Amniotic stem cell (primary cell): ENCODE measurements at regions not wholly inside any gene's neighbourhood (a gene's known extent, or its start where the extent isn't known, plus 50 kb on each side); places are given as distances from the start of the nearest gene placed in this dataset.

Experiments
- DNase-seq: peaks from one replicate; lab custom pipeline; 2025; lab: John Stamatoyannopoulos, UW

DNA sequence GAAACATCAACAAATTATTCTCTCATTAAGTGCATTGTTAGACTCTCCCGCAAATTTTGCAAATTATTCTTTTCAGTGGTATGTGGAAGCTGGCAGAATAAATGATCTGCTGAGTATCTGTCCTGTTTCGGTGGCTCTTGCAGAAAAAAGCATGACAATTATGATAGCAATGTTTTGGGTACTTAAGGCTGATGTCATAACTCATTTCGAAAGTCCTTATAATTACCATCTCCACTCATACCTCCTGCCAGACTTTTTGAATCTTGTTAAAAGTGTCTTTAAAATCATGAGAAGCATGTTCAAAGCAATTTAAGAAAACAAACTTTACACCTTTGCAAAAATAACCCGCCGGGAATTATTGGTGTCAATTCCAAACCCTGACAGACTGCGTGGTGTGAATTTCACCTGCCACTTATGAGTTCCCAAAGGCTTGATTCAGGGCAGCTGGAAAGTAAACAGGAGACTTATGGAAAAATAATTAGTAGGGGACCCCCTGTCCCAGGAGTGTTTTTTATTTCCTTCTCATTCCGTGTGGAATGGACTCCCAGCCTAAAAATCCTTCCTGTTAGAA lies 87.6 kb upstream of the E2F3 start:
- DNase-seq: no peak

DNA sequence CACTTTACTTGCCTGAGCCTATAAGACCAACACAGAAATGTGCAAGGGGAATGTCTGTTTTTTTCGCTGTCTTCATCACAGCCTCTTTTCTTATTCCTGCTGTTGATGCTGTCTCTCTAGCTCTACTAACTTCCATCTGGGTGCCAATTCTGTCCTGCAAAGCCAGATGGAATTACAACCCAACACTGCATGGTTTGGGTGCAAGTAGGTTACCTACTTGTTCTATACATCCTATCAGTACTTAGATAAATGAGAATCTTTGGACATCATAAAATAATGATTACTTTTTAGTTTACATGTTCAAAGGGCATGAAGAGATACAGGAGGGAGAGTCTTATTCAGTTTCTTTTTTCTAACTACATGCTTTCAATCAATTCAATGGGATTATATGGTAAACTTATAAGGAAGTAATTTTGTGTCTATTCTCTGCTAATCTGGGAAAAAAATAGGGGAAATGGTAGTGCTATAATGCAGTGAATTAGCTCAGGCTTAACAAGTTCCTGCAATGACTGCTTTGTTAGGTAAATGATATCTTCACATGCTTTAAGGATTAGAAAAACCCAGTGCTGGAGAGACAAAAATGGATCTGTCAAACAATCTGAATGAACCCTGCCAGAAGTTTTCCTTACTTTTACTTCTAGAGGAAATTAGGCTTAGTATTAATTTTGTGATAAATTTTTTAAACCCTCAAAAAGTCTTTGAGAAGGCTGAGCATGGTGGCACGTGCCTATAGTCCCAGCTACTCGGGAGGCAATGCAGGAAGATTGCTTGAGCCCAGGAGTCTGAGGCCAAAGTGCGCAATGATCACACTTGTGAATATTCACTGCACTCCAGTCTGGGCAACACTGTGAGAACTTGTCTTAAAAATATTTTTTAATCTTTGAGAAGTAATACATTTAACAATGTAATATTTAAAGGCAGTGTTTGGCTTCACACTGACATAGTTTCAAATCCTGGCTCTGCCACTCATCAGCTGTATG lies 86.5 kb upstream of the E2F3 start:
- no peak for DNase-seq

DNA sequence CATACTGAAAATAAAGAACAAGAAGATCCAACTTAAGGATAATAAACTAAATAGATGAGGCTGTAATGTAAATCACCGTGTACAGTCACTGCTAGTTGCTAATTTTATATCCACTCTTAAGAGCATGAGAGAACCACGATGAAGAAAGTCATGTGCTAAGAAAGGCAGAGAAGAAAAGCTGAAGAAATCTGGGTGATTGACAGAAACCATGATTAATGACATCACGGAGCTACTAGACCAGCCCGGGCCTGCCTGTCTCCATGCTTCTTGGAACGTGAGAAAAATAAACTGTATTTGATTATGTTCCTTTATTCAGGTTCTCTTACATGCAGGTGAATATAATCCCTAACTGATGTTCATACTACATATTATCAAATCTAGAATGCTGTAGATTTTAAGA lies 84.2 kb upstream of the E2F3 start:
- no peak for DNase-seq

DNA sequence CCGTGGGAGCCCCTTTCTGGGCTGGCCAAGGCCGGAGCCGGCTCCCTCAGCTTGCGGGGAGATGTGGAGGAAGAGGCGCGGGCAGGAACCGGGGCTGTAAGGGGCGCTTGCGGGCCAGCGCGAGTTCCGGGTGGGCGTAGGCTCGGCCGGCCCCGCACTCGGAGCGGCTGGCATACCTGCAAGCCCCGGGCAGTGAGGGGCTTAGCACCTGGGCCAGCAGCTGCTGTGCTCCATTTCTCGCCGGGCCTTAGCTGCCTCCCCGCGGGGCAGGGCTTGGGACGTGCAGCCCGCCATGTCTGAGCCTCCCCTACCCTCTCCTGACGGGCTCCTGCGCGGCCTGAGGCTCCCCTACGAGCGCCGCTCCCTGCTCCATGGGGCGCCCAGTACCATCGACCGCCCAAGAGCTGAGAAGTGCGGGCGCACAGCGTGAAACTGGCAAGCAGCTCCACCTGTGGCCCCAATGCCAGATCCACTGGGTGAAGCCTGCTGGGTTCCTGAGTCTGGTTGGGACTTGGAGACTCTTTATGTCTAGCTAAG lies 82.8 kb upstream of the E2F3 start:
- DNase-seq: no peak

DNA sequence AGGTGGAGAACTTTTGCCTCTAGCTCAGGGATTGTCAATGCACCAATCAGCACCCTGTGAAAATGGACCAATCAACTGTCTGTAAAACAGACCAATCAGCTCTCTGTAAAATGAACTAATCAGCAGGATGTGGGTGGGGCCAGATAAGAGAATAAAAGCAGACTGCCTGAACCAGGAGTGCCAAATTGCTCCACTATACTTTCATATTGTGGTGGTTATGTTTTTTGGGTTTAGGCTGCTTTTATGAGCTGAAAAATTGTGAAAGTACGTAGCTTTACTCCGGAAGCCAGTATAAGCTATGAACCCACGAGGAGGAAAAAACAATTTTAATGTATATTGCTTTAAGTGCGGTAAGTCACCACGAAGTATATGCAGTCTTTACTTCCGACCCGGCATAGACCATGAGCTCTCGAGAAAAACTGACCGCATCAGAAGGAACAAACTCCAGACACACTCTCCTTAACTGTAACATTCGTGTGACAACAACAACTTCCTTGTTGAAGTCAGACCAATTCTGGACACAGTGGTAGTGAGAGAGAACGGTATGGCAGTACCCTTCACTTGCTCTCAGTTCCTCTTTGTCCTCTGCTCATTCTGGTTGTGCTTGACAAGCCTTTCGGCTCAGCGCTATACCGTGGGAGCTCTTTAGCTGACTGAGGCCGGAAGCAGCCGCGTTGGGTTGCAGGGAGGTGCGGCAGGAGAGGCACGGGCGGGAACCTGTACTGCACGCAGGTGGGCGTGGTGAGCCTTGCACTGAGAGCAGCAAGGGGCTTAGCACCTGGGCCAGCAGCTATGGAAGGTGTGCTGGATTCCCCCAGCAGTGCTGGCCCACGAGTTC lies 81.9 kb upstream of the E2F3 start:
- DNase-seq: no peak

DNA sequence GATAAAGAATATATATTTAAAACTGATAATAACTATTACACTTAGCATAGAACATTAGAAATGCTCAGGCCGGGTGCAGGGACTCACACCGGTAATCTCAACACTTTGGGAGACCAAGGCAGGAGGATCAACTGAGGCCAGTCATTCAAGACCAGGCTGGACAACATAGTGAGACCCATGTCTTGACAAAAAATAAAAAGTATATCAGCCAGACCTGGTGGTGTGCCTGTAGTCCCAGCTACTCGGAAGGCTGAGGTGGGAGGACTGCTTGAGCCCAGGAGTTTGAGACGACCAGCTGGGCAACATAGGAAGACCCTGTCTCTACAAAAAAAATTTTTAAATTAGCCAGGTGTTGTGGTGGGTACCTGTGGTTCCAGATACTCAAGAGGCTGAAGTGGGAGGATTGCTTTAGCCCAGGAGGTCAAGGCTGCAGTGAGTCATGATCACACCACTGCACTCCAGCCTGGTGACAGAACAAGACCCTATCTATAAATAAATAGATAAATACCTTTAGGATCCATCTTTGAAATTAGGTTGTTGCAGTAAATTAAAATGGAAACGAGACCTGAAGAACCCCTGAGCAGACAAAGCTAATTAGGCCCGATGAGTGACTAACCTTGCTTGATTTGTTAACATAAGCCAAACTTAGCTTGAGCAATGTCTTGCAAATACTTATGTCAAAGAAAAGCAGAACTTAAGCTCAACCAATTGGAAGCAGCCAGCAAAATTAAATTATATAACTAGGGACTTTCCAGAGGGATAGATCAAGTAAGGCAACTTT lies 75.8 kb upstream of the E2F3 start:
- DNase-seq: no peak

DNA sequence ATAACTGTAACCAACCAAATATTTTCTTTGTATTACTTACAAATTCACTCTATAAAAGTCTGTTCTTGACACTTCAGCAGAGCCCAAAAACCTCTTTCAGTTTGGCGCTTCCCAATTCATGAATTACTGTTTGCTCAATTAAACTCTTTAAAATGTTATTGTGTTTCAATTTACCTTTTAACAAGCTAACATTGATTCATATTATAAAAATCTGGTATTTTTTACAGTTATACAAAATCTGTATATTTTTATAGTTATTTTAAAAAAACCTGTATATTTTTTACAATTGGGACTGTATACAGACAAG lies 75.3 kb upstream of the E2F3 start:
- DNase-seq: no peak

DNA sequence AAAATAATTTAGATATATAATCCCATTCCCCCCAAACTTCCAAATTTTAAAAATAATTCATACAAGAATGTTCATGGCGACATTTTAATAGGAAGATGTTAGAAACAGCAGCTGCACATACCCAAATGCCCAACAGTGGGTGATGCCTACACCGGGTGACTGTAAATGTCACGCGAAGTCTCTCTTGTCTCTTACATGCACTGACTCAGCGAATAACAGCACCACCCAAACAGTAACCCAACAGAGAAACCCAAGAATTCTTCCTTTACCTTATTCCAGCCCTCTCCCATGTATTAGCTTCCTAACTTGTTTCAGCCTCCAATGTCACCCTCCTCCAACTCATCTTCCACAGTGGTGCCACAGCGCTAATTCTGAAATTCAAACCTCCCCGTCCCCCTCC lies 74.5 kb upstream of the E2F3 start:
- DNase-seq: no peak

DNA sequence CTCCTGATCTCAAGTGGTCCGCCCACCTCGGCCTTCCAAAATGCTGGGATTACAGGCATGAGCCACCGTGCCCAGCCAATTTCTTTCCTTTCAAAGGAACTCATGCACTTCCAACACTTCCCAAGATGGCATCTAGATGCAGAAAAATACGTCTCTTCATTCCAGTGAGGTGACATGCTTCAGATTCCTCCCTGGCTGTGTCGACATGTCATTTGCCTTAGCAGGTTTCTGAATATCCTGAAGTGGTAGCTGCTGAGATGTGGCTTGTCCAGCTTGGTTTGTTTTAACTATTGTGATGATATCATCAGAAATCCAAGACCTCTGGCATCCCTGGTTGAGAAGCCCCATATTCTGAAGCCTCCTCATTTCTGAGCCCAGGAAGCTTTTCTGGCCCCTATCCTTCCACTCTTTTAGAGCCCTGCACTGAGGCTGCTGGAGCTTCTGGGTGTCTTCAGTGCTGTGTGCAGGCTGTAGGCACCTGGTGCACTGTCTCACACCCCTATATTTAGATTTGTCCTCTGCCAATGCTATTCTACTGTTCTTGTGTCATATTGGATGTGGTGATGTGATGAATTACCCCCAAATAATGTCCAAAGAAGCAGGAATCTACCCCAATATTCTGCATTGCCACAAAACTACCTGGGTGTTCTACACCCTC lies 73.3 kb upstream of the E2F3 start:
- DNase-seq: no peak

DNA sequence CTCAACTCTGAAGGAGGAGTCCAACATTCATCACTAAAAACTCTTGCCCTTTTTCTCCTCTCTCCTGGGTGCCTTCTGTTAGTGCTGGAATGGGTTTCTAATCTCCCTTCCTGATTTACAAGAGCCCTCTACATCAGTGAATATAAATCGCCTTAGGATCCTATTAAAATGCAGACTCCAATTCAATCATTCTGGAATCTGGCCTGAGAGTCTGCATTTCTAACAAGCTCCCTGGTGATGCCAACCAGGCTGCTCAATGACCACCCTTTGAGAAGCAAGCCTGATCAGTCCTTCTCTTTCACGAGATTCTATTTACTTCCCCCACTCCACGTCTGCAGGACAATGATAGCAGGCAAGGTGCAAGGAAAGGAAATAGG lies 72.8 kb upstream of the E2F3 start:
- no peak for DNase-seq

DNA sequence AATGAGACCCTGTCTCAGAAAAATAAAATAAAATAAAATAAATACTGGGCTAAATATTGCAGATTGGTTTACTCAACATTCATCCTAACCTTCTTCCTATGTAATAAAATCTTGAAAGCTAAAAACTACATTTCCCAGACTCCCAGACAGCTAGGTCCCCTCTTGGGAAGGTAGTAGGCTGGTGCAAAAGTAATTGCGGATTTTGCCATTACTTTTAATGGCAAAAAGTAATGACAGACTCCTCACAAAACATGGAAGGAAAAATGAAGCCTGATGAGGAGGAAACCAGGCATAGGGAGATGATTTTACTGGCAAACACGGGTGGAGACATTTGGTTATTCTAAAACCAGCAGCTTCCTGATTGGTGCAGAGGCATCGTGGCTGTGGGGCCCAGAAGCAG lies 70.6 kb upstream of the E2F3 start:
- no peak for DNase-seq

DNA sequence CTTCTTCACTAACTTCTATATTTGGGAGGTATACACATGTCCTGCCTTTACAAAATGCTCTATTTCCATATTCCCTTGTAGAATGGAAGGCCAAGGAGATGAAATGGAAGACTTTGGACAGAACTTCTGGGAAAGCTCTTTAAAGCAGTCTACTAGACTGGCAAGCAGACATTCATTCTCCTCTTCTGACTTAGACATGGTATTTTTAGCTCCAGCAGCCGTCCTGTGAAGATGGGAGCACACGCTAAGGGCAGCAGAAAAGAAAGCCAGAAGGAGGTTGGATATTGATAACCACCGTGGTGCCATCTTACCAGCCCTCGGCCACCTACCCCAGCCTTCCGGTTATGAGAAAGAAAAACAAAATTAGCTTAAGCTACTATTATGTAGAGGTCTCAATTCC lies 70.1 kb upstream of the E2F3 start:
- no peak for DNase-seq

DNA sequence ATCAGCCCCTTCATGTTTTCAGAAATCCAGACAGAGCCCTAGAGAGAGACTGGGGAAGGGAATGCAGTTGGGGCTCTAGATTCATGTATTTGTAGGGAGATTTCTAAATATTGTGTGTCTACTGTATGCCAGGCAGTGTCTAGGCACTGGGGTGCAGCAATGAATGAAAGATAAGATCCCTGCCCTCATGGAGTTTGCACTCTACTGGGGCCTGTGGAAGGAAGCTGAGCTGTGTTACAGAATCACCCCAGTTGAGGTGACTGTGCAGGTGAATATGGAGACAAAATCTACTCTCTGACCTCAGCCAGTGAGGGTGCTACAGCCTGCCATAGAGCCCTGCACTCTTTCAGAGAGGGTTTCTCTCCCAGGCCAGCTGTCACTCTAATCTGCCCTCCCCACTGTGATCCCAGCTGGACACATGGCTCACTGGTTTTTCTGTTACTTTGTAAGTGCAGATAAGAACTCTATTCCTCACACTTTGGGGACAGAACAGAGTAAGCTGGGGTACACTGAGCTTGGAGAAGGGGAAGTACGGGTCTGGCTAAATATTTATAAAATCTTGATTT lies 69.2 kb upstream of the E2F3 start:
- no peak for DNase-seq

DNA sequence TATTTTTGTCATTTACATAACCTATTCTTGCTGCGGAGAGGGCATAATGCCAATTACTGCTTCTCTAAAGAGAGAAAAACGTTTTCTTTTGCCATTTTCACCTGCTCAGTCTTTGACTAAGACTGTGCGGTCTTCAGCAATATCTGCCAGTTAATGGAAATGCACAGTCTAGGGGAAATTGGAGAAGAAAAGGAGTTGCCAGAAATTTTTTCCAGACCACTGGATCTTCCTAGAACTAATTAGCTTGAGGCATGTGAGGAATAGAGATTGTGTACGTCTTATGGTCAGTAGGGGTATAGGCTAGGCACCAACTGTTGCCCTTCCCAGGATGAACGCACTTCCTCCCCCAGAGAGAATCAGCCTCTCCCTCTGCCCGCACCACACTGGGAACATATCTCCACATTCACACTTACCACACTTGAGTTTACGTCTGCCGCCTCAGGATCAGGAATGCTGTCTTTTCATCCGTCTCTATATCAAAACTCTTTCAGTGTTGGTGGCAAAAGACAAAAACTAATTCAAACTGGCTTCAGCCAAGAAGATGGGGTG lies 67.9 kb upstream of the E2F3 start:
- no peak for DNase-seq

DNA sequence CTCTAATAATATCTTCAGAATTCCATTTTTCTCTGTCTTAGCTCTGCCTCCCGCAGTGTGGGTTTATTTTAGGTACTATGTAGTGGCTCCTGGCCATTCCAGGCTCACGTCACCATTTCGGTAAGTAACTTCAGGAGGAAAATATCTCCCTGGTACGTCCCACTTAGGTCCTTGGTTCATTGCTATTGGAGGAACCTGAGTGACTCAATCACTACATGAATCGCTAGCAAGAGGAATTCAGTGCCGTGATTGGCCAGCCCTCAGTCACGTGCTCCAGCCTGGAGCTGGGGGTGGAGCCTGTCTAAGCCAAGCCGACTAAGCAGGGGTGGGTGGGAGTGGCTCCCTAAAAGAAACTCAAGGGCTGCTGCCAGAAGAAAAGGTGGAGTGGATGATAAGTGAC lies 67.3 kb upstream of the E2F3 start:
- DNase-seq: no peak

DNA sequence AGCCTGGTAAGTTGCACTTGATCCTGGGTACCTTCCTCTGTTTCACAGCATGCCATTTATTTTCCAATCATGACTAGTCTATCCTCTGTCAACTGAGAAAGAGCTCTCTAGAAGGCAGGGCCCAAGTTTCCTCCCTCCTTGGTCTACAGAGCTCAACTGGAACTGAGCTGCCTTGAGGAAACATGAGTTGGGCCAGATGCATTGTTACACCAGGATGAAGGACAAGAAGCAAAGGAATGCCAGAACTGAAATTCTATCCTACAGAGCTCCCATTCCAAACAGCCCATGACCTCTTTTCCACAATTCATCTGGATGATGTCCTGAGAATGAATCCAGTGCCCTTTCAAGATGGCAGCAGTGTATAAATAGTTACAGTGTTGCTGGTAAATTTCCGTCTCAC lies 66.7 kb upstream of the E2F3 start:
- DNase-seq: no peak

DNA sequence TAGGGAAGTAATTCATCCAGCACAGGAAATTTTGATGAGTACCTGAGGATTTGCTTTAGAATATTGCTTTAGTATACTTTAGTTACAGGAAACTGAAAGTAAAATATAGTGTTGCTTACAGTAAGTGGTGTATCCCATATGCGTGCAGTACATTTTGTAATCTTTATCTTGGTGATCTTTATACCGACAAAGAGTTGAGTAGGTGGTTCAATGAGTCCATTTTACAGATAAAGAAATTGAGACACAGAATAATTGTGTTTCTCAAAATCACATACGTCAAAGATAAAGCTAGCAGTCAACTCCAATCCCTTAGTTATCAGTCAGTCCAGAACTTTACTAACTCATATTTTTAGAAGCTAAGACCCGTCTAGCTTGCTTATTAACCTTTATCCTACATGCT lies 65.8 kb upstream of the E2F3 start:
- DNase-seq: no peak

DNA sequence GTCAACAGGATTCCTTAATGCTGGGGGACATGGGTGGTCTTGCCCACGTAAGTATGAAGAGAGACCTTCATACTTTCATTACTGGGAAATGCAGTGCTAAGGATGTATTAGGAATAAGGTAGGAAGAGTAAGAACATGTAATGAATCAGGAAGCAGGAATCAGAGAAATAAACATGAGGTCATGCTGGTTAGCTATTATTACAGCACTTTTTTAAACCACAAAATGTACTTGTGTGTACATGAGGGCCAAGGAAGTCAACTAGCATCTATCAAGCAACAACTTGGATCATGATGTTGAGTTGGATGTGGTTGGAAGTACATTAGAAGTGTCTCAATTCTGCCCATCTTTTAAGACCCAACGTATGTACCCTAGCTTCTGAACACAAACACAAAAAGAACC lies 63.5 kb upstream of the E2F3 start:
- no peak for DNase-seq

DNA sequence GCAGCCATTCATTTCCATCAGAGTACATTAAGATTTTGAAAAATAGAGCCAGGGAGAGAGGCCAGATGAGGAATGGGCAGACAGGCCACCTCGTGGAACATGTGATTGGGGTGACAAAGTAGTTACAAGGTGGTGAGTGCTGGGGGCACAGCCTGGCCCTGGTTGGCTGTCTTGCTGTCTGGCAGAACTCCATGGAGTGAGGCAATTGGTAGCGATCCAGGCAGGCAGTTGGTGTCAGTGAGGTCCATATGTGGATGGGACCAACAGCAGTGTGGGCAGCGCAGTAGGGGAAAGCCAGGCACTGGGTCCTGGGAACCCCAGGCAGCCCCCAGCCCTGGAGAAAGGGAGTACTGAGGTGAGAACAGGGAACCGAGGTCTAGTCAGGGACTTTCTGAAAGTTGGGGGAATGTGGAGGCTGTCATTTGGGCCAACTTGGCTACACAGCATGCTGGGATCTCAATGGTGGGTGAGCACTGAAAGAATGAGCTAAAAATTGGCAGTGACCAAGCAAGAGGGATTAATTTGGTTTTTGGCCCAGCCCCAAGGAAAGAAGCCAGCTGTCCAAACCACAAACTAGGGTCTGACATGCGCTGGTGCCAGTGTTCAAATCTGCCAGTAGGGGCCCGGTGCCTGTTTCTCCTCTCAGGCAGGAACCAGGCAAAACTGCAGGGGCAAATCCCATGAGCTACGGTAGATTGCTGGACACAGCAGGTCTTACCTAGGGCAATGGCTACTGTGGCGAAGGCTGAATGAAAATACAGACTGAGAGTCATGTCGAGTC lies 61.4 kb upstream of the E2F3 start:
- no peak for DNase-seq

DNA sequence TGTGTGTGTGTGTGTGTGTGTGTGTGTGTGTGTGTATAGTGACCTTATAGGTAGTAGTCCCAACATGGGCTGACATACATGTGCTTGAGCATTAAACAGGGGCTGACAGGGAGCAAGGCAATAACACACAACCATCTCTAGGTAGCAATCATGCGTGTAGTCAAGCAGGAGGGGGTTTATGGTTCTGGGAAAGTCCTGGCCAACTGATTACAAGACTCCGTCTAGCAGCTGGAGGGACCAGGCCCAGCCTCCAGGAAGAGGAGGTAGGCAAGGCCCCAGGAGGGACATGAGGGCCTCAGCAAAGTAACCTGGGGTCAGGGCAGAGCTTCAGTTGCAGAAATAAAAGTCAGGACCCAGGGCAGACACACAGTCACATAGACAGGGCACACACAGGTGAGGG lies 60.6 kb upstream of the E2F3 start:
- no peak for DNase-seq
